HepG2 (cell line): ENCODE measurements at regions not wholly inside any gene's neighbourhood (a gene's known extent, or its start where the extent isn't known, plus 50 kb on each side); places are given as distances from the start of the nearest gene placed in this dataset.

Source experiments
- ATAC-seq: fragments of 200-7000 bp; cut with Tn5 transposase; 3 replicates; pipeline ENCODE4 v1.9.1; 2020; ENCODE audit warnings: mild to moderate bottlenecking, moderate library complexity
- BruUV-seq: library from RNA; stranded (reverse); fragments of 400-500 nt; replicated peaks from 2 replicates; lab custom pipeline; 2021; lab: Mats Ljungman, UMichigan
- CTCF ChIA-PET: fragments of 300-600 bp; formaldehyde crosslinking; extraction: SDS; loops from one replicate; lab custom pipeline; 2021; ENCODE audit warnings: low total read pairs, inconsistent platforms, low intra/inter-chr PET ratio; lab: Yijun Ruan, JAX
- POLR2A ChIA-PET: fragments of 350-600 bp; sonication (Branson Sonifier 250); formaldehyde crosslinking; loops from one replicate; lab custom pipeline; 2020; ENCODE audit warnings: antibody characterized with exemption, inconsistent platforms; lab: Yijun Ruan, JAX
- DNase-seq: peaks from one replicate; pipeline ENCODE4 v3.0.0-alpha.2; 2015; ENCODE audit warnings: low spot score
- FAIRE-seq: peaks from 3 replicates; lab custom pipeline; 2011; peaks lifted over from hg19 to GRCh38; lab: Jason Lieb, UNC
- H2AFZ ChIP-seq: one replicate; pipeline ENCODE4 v1.6.1; 2011; ENCODE audit warnings: low read length, inconsistent platforms
- H3K27ac ChIP-seq: fragments of 300-600 bp; 3 replicates; pipeline ENCODE4 v1.8.0; 2011; ENCODE audit warnings: mixed run types, mild to moderate bottlenecking, mixed read lengths, low read length, inconsistent platforms; ENCODE audit not compliant: insufficient read depth; ENCODE audit errors: extremely low read length
- H3K27me3 ChIP-seq, 2 experiments: fragments of 200-600 bp in 1 of 2; 2 replicates in 1 of 2; 3 replicates in 1 of 2; pipeline versions ENCODE4 v1.6.0 to v1.8.0; 2011; ENCODE audit warnings: low read length in 2 of 2, mild to moderate bottlenecking in 2 of 2, moderate library complexity in 2 of 2, inconsistent platforms in 1 of 2; ENCODE audit not compliant: insufficient read depth in 2 of 2, control insufficient read depth in 1 of 2
- H3K36me3 ChIP-seq, 2 experiments: fragments of 200-600 bp in 1 of 2; replicated peaks in 1 of 2; 2 replicates in 1 of 2; 3 replicates in 1 of 2; pipeline versions ENCODE4 v1.5.1 to v1.8.0; 2011; ENCODE audit warnings: low read length in 2 of 2, inconsistent platforms in 1 of 2; ENCODE audit not compliant: insufficient read depth in 2 of 2, control insufficient read depth in 1 of 2
- H3K4me1 ChIP-seq: 2 replicates; pipeline ENCODE4 v1.5.1; 2012; ENCODE audit warnings: low read length, inconsistent platforms; ENCODE audit not compliant: insufficient read depth
- H3K4me2 ChIP-seq: 2 replicates; pipeline ENCODE4 v1.6.0; 2011; ENCODE audit warnings: low read depth, low read length, inconsistent platforms
- H3K4me3 ChIP-seq, 3 experiments: fragments of 200-600 bp in 1 of 3; sonication (generic), shearing (Covaris generic) in 1 of 3; replicated peaks in 1 of 3; 2 replicates each; pipeline ENCODE4 v1.5.1; 2011 to 2016; ENCODE audit warnings: low read length in 3 of 3, inconsistent platforms in 2 of 3, low read depth in 2 of 3, mild to moderate bottlenecking in 2 of 3, control low read depth in 1 of 3, mixed read lengths in 1 of 3; ENCODE audit not compliant: insufficient read depth in 1 of 3
- H3K79me2 ChIP-seq: one replicate; pipeline ENCODE4 v1.6.1; 2011; ENCODE audit warnings: low read length, inconsistent platforms; ENCODE audit not compliant: insufficient read depth
- H3K9ac ChIP-seq: 2 replicates; pipeline ENCODE4 v1.6.0; 2011; ENCODE audit warnings: mild to moderate bottlenecking, low read depth, low read length, inconsistent platforms; ENCODE audit not compliant: insufficient read depth
- H3K9me3 ChIP-seq: 2 replicates; pipeline ENCODE4 v1.5.1; 2012; ENCODE audit warnings: mild to moderate bottlenecking, low read length
- H4K20me1 ChIP-seq: 2 replicates; pipeline ENCODE4 v1.6.0; 2011; ENCODE audit warnings: inconsistent platforms, mild to moderate bottlenecking, low read length, moderate library complexity; ENCODE audit not compliant: insufficient read depth
- BRCA1 ChIP-seq: sonication (generic); formaldehyde crosslinking; IDR thresholded peaks from 2 replicates; pipeline ENCODE4 v1.4.0; 2020; ENCODE audit warnings: missing genetic modification reagents
- CCDC6 ChIP-seq: sonication (generic); formaldehyde crosslinking; IDR thresholded peaks from 2 replicates; pipeline ENCODE4 v1.8.1; 2022; ENCODE audit warnings: mild to moderate bottlenecking, missing genetic modification reagents, moderate library complexity
- CEBPB ChIP-seq: IDR thresholded peaks from 2 replicates; pipeline ENCODE4 v1.6.1; 2011; ENCODE audit warnings: low read depth, low read length, improper control_type of control experiment, borderline replicate concordance
- CHD2 ChIP-seq: IDR thresholded peaks from 2 replicates; pipeline ENCODE4 v1.6.1; 2011; ENCODE audit warnings: low read depth, low read length, improper control_type of control experiment
- E2F2 ChIP-seq: sonication (generic); formaldehyde crosslinking; IDR thresholded peaks from 2 replicates; pipeline ENCODE4 v1.4.0; 2020; ENCODE audit warnings: missing genetic modification reagents, borderline replicate concordance
- FOXJ3 ChIP-seq: sonication (generic); formaldehyde crosslinking; IDR thresholded peaks from 2 replicates; pipeline ENCODE4 v1.4.0; 2020; ENCODE audit warnings: missing genetic modification reagents, mild to moderate bottlenecking, borderline replicate concordance
- MIER3 ChIP-seq: IDR thresholded peaks from 2 replicates; pipeline ENCODE4 v1.6.1; 2016; ENCODE audit warnings: missing compliant biosample characterization, borderline replicate concordance
- MXD3 ChIP-seq: IDR thresholded peaks from 2 replicates; pipeline ENCODE4 v1.6.1; 2016; ENCODE audit warnings: mild to moderate bottlenecking, missing biosample characterization, missing genetic modification reagents
- NFYB ChIP-seq: sonication (generic); formaldehyde crosslinking; IDR thresholded peaks from 2 replicates; pipeline ENCODE4 v1.4.0; 2020; ENCODE audit warnings: missing genetic modification reagents
- PPARG ChIP-seq: conservative IDR thresholded peaks from 2 replicates; pipeline ENCODE4 v1.6.1; 2016; ENCODE audit warnings: missing biosample characterization, missing genetic modification reagents
- REPIN1 ChIP-seq: sonication (generic); formaldehyde crosslinking; IDR thresholded peaks from 2 replicates; pipeline ENCODE4 v1.8.0; 2022; ENCODE audit warnings: missing genetic modification reagents, low read depth, mild to moderate bottlenecking, borderline replicate concordance
- RNF2 ChIP-seq: fragments of 450-650 bp; conservative IDR thresholded peaks from 2 replicates; pipeline ENCODE4 v1.6.1; 2016; ENCODE audit warnings: low read depth
- SALL1 ChIP-seq: sonication (generic); formaldehyde crosslinking; IDR thresholded peaks from 2 replicates; pipeline ENCODE4 v1.8.0; 2022; ENCODE audit warnings: mild to moderate bottlenecking, missing genetic modification reagents
- SIX4 ChIP-seq: sonication (generic); formaldehyde crosslinking; IDR thresholded peaks from 2 replicates; pipeline ENCODE4 v1.4.0; 2020; ENCODE audit warnings: missing genetic modification reagents
- ZBED4 ChIP-seq: sonication (generic); formaldehyde crosslinking; IDR thresholded peaks from 2 replicates; pipeline ENCODE4 v1.4.0; 2020; ENCODE audit warnings: missing genetic modification reagents, borderline replicate concordance
- ZNF136 ChIP-seq: sonication (generic); formaldehyde crosslinking; IDR thresholded peaks from 2 replicates; pipeline ENCODE4 v1.8.1; 2022; ENCODE audit warnings: low read depth, mild to moderate bottlenecking, moderate library complexity, missing genetic modification reagents
- ZNF350 ChIP-seq: sonication (generic); formaldehyde crosslinking; IDR thresholded peaks from 2 replicates; pipeline ENCODE4 v1.4.0; 2020; ENCODE audit warnings: mild to moderate bottlenecking, low read depth, missing genetic modification reagents, borderline replicate concordance
- ZNF598 ChIP-seq: sonication (generic); formaldehyde crosslinking; IDR thresholded peaks from 2 replicates; pipeline ENCODE4 v1.5.1; 2020; ENCODE audit warnings: mild to moderate bottlenecking, missing genetic modification reagents, borderline replicate concordance
- ZSCAN25 ChIP-seq: sonication (generic); formaldehyde crosslinking; IDR thresholded peaks from 2 replicates; pipeline ENCODE4 v1.8.0; 2022; ENCODE audit warnings: mild to moderate bottlenecking, missing genetic modification reagents
- WGBS: methylation state at CpG from one replicate; pipeline ENCODE4 v1.1.6; 2017; ENCODE audit warnings: low lambda C conversion rate; 5-methylcytosine and 5-hydroxymethylcytosine counted together
- in situ Hi-C: cut with HindIII; loops from 2 replicates; pipeline ENCODE4 v1.10.0; 2017; ENCODE audit warnings: low pct_unique_long_range_greater_than_20kb; ENCODE audit not compliant: extremely low pct_ligation_motif_present
- intact Hi-C: fragments of 100-400 bp; cut with micrococcal nuclease; formaldehyde crosslinking; loops from one replicate; pipeline ENCODE4 v1.10.0; 2022; ENCODE audit not compliant: unreplicated experiment

GRCh38 chr6:19550380-19550779 is 286.8 kb upstream of the ID4 start:
- Histone ChIP-seq H3K4me2 (no peak overlapping the region), H3K79me2 (no peaks in the 10 kb centered on the region), H3K9me3 (no peaks in the 10 kb centered on the region), H3K4me1 (no peaks in the 10 kb centered on the region), H3K9ac (no peak overlapping the region), H3K27me3 (no peaks in the 10 kb centered on the region; a peak in 1 of 5 replicates), H3K4me3 (no peak overlapping the region), H4K20me1 (no peaks in the 10 kb centered on the region), H2AFZ (no peak overlapping the region), H3K36me3 (no peaks in the 10 kb centered on the region), H3K27ac (no peak overlapping the region)
- no peak for DNase-seq
- 0% methylated on average over 2 of the region's 2 CpGs for WGBS
- ChIA-PET POLR2A (no interaction called here), CTCF (no interaction called here)
- no peak for ATAC-seq
- BruUV-seq = no TSS peak
- in situ Hi-C loops = no loop called here
- no peak for TF ChIP-seq MIER3 (CRISPR knock-in tag)
- TF ChIP-seq CEBPB = no peak
- TF ChIP-seq ZSCAN25 = no peak
- TF ChIP-seq ZBED4 (CRISPR knock-in tag) = no peak
- TF ChIP-seq ZNF350 = no peak
- no peak for TF ChIP-seq RNF2
- TF ChIP-seq E2F2 (CRISPR knock-in tag) = no peak
- no peak for TF ChIP-seq CCDC6 (CRISPR knock-in tag)
- no peak for TF ChIP-seq FOXJ3 (CRISPR knock-in tag)
- TF ChIP-seq ZNF598 = no peak
- no peak for TF ChIP-seq BRCA1 (CRISPR knock-in tag)
- no peak for TF ChIP-seq REPIN1
- no peak for TF ChIP-seq SIX4 (CRISPR knock-in tag)
- no peak for TF ChIP-seq CHD2
- TF ChIP-seq MXD3 (CRISPR knock-in tag) = no peak
- no peak for TF ChIP-seq NFYB (CRISPR knock-in tag)
- TF ChIP-seq ZNF136 (CRISPR knock-in tag) = no peak
- TF ChIP-seq PPARG = no peak
- TF ChIP-seq SALL1 (CRISPR knock-in tag) = no peak
- intact Hi-C loops = no loop called here
- FAIRE-seq = no peak
